ENCODE measurements at regions not wholly inside any gene's neighbourhood (a gene's known extent, or its start where the extent isn't known, plus 50 kb on each side); places are given as distances from the start of the nearest gene placed in this dataset.
"Not testable (repeated sequence)": the region's sequence is repeated elsewhere in the genome, so short reads cannot be mapped to it uniquely, and the experiment has no call there.

GRCh38 chr2:118613737-118614136 is 233.7 kb downstream of the EN1 start:
- no peak for DNase-seq (ENCODE audit: low read depth in 2 of 2)

DNA sequence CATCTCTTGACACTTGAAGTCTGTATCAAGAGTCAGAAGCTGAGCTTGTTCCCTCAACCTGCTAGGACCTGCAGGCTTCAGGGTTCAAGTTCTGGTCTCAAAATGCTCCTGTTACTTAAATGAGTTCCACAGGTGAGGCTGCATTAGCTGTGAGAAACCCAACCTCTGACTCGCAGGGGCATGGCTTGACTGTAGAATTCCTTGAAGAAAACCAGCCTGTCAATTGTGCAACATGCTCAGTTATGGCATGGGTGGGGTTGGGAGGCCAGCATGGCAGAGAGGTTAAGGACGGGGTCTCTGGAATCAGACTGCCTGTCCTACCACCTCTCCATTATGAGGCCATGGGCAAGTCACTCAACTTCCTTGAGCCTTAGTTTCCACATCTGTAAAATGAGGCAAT is 235.8 kb downstream of the EN1 start:
- no peak for DNase-seq (ENCODE audit: low read depth in 2 of 2)

DNA sequence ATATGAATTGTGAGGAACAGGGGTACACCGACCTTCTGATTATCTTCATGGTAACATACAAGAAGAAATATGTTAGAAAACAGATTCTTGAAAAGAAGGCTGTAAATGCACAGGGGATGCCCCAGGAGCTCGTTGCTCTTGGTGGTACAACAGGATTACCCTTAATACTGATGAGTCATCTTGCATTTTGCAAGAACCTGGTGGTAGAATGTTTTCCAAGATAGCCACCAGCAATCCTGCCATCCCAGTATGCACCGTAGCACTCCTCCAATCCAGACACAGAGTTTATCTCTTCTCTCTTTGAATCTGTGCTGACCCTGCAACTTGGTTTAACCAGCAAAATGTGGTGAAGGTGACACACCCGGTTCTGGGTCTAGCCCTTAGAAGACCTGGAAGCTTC is 238.3 kb downstream of the EN1 start:
- DNase-seq (ENCODE audit: low read depth in 2 of 2): no peak

DNA sequence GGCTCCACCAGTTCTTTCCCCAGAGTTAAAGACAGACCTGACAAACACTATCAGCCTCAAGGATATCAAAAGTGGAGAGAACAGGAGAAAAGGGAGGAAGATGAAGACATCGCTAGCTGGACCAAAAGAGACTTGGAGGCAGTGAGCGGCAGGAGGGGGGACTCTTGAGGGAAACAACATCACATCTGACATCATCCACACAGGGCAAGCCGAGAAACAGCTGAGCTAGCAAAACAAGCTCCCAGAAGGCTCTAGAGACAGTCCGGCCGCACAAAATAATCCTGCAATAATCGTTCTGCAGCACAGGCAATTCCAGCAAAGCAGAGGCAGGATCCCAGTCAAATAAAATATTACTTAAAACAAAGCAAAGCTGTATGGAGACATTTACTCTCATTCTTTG is 239.8 kb downstream of the EN1 start:
- DNase-seq (ENCODE audit: low read depth in 2 of 2): no peak

GRCh38 chr2:118604811-118605210 is 242.6 kb downstream of the EN1 start:
- DNase-seq (ENCODE audit: low read depth in 2 of 2): no peak

DNA sequence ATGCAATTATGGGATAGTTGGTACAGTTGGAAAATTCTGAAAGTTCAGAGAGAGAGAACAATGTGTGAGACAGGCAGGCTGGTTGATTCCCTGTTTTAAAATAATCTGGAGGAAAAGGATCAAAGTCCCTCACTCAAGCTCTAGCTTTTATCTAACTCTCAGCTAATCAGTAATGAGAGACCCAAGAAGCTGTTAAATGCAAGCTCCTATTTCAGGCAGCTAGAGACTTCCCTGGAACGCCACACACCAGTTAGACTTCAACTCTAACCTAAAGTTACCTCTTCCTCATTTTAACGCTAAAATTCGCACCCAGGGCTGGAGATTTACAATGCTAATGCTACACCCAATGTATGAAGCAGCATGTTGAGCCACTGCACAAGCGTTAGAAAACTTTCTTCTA is 243.1 kb downstream of the EN1 start:
- no peak for DNase-seq (ENCODE audit: low read depth in 2 of 2)

DNA sequence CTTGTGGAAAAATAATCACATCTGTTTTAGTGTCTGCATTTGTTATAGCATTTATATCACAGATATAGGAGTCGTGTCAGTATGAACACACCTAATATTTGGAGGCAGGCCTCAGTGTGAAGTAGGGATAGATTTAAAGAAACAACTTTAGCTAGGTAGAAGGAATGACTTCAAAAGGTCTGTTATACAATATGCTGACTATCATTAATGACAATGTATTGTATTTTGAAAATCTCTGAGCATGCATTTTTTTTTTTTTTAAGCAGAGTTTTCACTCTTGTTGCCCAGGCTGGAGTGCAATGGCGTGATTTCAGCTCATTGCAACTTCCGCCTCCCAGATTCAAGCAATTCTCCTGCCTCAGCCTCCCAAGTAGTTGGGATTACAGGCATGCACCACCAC is 248.3 kb downstream of the EN1 start:
- DNase-seq (ENCODE audit: low read depth in 2 of 2): no peak

GRCh38 chr2:118596620-118597019 is 250.8 kb downstream of the EN1 start:
- DNase-seq (ENCODE audit: low read depth in 2 of 2): no peak

GRCh38 chr2:118593257-118593656 is 254.2 kb downstream of the EN1 start:
- no peak for DNase-seq (ENCODE audit: low read depth in 2 of 2)

- DNase-seq (ENCODE audit: low read depth in 2 of 2): no peak
Observed at GRCh38 chr2:118591223-118591622, 256.2 kb downstream of the EN1 start.

DNA sequence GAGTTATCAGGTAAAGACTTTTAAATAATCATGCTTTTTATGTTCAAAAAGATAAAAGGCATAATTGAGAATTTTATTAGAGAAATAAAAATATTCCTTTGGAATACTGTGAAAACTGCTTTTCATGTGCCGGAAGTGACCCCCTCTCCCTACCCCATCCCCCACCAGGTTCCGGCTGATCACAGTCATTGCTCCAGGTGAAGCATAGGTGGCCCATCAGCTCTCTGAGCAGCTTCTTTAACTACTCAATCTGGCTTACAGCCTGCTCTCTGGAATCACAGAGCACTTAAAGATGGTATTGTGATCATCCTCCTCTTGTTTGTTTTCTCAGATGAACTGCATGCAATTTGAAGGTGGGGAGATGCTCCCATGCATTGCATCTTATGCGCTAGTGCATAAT is 257.7 kb downstream of the EN1 start:
- no peak for DNase-seq (ENCODE audit: low read depth in 2 of 2)

DNA sequence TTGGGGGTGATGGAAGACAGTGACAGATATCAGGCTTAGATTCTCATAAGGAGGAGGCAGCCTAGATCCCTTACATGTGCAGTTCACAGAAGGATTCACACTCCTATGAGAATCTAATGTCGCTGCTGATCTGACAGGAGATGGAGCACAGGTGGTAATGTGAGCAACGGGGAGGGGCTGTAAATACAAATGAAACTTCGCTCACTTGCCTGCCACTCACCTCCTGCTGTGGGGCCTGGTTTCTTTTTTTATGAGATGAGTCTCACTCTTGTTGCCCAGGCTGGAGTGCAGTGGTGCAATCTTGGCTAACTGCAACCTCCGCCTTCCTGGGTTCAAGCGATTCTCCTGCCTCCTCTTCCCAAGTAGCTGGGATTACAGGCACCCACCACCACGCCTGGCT is 258.6 kb downstream of the EN1 start:
- no peak for DNase-seq (ENCODE audit: low read depth in 2 of 2)

DNA sequence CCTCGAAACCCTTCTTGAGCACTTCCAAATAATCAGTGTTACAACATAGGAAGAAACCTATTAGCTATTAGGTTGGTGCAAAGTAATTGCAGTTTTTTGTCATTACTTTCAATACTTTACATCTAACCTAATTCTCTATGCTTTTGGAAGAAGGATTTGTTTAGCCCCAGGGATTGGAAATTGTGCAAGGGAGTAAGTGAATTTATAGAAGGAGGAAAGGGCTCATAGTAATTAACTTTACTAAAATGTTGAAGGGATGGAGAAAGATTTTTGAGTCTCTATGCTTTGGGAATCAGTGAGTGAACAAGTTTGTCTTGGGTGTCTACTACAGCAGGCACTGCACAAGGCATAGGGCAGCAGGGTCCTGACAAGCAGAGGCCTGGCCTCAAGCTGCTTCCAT is 261.1 kb downstream of the EN1 start:
- DNase-seq (ENCODE audit: low read depth in 2 of 2): no peak

DNA sequence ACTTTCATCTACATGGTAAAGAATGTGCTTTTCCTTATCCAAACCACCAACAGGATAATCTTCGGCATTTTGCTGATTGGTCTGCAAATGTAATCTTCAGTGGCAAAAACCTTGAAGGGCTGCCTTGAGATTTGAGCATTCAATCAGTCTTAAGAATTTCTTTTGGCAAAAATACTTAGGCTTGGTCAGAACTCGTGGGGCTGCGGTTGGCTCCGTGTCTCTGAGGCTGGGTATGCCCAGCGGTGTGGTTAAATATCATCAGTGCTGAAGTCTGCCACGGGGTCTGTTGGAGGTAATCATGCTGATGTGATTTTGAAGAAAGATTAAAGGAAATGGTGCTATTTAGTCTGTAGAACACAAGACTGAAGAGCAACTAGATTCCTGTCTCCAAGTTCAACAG is 262.6 kb downstream of the EN1 start:
- no peak for DNase-seq (ENCODE audit: low read depth in 2 of 2)

- no peak for DNase-seq (ENCODE audit: low read depth in 2 of 2)
Observed at GRCh38 chr2:118584062-118584749, 263.2 kb downstream of the EN1 start.

DNA sequence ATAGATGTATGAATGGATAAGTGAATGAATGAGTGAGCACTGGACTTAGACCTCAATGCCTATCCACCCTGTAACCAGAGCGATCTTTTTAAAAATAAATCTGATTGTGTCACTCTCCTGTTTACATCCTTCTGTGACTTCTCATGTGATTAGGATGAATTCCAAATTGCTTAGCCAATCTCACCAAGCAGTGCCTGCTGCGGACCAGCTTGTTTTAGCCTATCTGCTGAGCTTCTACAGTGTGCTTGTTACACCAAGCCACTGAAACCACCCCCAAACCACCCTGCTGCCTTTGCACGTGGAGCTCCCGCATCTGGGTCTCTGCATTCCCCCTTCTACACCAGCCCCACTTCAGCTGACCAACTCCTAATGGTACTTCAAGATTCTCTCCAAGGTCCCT is 265.4 kb downstream of the EN1 start:
- no peak for DNase-seq (ENCODE audit: low read depth in 2 of 2)

DNA sequence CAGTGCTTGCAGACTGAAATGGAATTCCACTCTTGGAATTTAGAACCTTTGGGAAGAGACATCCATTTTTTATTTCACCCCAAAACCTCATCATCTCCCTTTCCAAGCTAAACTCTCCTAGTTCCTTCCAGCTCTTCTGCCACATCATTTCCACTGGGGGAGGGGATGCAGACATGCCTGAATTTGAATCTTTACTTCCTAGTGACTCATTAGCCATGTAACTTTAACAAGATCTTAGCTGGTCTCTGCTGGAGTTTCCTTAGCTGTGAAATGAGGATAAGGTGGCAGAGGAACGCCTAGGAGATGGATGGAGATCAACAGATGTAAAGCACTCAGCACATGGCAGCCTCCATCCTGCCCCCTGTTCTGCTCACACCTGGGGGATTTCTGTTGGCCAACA is 266.8 kb downstream of the EN1 start:
- DNase-seq (ENCODE audit: low read depth in 2 of 2): no peak

GRCh38 chr2:118580107-118580506 is 267.3 kb downstream of the EN1 start:
- DNase-seq (ENCODE audit: low read depth in 2 of 2): no peak

DNA sequence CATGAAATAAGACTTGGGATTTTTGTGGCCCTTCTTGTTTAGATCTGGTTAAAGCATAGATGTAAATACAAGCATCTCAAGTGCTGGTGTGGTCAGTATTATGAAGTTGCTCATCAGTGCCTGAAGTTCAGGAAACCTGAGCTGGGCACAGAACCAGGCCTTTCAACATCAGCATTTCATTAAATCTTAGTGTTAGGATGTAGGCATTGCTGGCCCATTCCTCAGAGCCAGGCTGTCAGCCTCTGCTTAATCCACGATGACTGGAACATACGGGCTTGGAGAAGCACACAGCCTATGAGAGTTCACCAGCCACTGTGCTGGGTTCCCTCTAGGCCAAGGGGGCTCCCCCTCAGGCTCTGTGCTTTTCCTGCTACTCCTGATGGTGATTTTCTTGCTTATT is 270.2 kb downstream of the EN1 start:
- no peak for DNase-seq (ENCODE audit: low read depth in 2 of 2)

DNA sequence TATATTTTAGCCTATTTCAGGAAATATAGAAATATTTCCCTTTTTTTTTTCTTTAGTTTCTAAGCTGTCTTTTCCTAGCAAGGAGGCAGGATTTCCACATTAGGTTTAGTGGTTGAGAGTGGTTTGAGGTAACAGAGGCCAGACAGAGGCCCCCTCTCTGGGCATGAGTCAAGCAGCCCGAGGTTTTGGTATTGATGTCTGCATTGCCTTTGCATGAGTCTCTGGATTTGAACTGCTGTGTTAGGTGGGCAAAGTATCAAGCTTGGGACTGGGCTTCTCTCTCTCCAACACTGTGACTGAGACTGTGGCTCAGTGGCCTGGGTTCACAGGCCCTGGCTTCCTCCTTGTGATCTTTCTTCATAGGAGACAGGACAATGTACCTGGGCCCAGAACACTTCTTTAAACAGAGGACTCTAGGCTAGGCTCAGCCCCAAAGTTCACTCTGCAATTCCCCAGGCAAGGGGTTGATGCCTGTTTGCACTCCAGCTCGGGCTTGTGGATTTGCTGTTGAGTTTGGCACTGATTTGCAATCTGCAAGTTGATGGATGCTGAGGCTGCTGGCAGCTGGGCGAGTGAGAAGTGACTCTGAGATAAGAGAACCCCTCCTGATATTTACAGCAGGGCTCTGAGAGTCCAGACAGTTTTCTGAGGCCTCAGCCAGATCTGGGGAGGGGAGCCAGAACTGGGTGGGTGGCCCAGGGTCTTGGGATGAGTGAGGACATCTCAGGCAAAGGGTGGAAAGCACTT is 271.2 kb downstream of the EN1 start:
- DNase-seq (ENCODE audit: low read depth in 2 of 2): no peak

DNA sequence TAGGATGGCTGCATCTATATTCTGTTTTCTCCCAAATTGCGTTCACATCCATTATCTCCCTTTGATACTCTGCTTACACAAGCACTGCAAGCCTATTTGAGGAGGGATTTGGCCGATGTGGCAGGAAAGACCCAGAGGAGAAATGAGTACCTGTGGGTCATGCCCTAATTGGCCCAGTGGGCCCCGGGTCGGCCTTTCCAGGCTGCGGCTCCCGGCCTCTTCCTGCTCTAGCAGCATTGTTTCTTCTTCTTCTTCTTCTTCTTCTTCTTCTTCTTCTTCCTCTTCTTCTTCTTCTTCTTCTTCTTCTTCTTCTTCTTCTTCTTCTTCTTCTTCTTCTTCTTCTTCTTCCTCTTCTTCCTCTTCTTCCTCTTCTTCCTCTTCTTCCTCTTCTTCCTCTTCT is 275.1 kb downstream of the EN1 start:
- not testable (repeated sequence) for DNase-seq (ENCODE audit: low read depth in 2 of 2)

GRCh38 chr2:118569876-118570535 is 277.4 kb downstream of the EN1 start:
- no peak for DNase-seq (ENCODE audit: low read depth in 2 of 2)

- no peak for DNase-seq (ENCODE audit: low read depth in 2 of 2)
Observed at GRCh38 chr2:118568700-118569099, 278.7 kb downstream of the EN1 start.
